PC-3 (cell line): ENCODE measurements at regions not wholly inside any gene's neighbourhood (a gene's known extent, or its start where the extent isn't known, plus 50 kb on each side); places are given as distances from the start of the nearest gene placed in this dataset.

Experiments used
- ATAC-seq: fragments of 200-7000 bp; cut with Tn5 transposase; 2 replicates; pipeline ENCODE4 v1.9.1; 2020; ENCODE audit warnings: mild to moderate bottlenecking, moderate library complexity
- BruUV-seq: library from RNA; stranded (reverse); fragments of 400-500 nt; replicated peaks from 2 replicates; lab custom pipeline; 2021; lab: Mats Ljungman, UMichigan
- CTCF ChIA-PET: fragments of 300-600 bp; sonication (Branson Sonifier 250); formaldehyde crosslinking; loops from one replicate; lab custom pipeline; 2022; ENCODE audit warnings: antibody characterized with exemption; lab: Charles Lee
- POLR2A ChIA-PET: fragments of 300-600 bp; sonication (Branson Sonifier 250); formaldehyde crosslinking; loops from one replicate; lab custom pipeline; 2022; ENCODE audit warnings: antibody characterized with exemption; ENCODE audit not compliant: unreplicated experiment; lab: Charles Lee
- DNase-seq: peaks from one replicate; pipeline ENCODE4 v3.0.0-alpha.2; 2015
- H2AFZ ChIP-seq: fragments of 300-600 bp; sonication (generic); 2 replicates; pipeline ENCODE4 v1.6.0; 2016; ENCODE audit warnings: antibody characterized with exemption, low read length
- H3F3A ChIP-seq: fragments of 300-600 bp; sonication (generic); one replicate; pipeline ENCODE4 v1.6.0; 2017; ENCODE audit warnings: antibody characterized with exemption, low read length, control low read depth, mild to moderate bottlenecking; ENCODE audit not compliant: unreplicated experiment
- H3K27ac ChIP-seq: fragments of 300-600 bp; sonication (generic); 2 replicates; pipeline ENCODE4 v1.5.1; 2016; ENCODE audit warnings: mild to moderate bottlenecking, low read length
- H3K27me3 ChIP-seq: fragments of 300-600 bp; sonication (generic); 2 replicates; pipeline ENCODE4 v1.6.1; 2016; ENCODE audit warnings: low read length, mixed read lengths
- H3K36me3 ChIP-seq: fragments of 300-600 bp; sonication (generic); 2 replicates; pipeline ENCODE4 v1.6.1; 2016; ENCODE audit warnings: low read depth, mixed run types, low read length, mixed read lengths
- H3K4me1 ChIP-seq: fragments of 300-600 bp; sonication (generic); 2 replicates; pipeline ENCODE4 v1.5.1; 2016; ENCODE audit warnings: low read length; ENCODE audit not compliant: insufficient read depth
- H3K4me2 ChIP-seq: fragments of 300-600 bp; sonication (generic); 2 replicates; pipeline ENCODE4 v1.6.0; 2016; ENCODE audit warnings: low read length
- H3K4me3 ChIP-seq: fragments of 300-600 bp; sonication (generic); 2 replicates; pipeline ENCODE4 v1.5.1; 2016; ENCODE audit warnings: mild to moderate bottlenecking, low read length, mixed read lengths
- H3K79me2 ChIP-seq: fragments of 300-600 bp; sonication (generic); 2 replicates; pipeline ENCODE4 v1.6.1; 2017; ENCODE audit warnings: low read length, mixed read lengths
- H3K9ac ChIP-seq: fragments of 300-600 bp; sonication (generic); 2 replicates; pipeline ENCODE4 v1.6.0; 2016; ENCODE audit warnings: mild to moderate bottlenecking, low read length
- H3K9me2 ChIP-seq: fragments of 300-600 bp; sonication (generic); replicated peaks from 2 replicates; pipeline ENCODE4 v1.6.1; 2016; ENCODE audit warnings: mixed run types, low read length, mixed read lengths
- H3K9me3 ChIP-seq: fragments of 300-600 bp; sonication (generic); 2 replicates; pipeline ENCODE4 v1.6.1; 2016; ENCODE audit warnings: low read length, mixed read lengths
- H4K20me1 ChIP-seq: fragments of 300-600 bp; sonication (generic); 2 replicates; pipeline ENCODE4 v1.6.1; 2016; ENCODE audit warnings: low read length, mixed read lengths
- EZH2 ChIP-seq: fragments of 300-600 bp; sonication (generic); IDR thresholded peaks from one replicate; pipeline ENCODE4 v1.6.1; 2017; ENCODE audit warnings: antibody characterized with exemption, mild to moderate bottlenecking, low read length; ENCODE audit not compliant: unreplicated experiment
- EZH2phosphoT487 ChIP-seq: fragments of 300-600 bp; sonication (generic); IDR thresholded peaks from 2 replicates; pipeline ENCODE4 v1.6.1; 2018; ENCODE audit warnings: mild to moderate bottlenecking, antibody characterized with exemption, low read length, borderline replicate concordance
- intact Hi-C: fragments of 100-400 bp; cut with micrococcal nuclease; formaldehyde crosslinking; loops from 2 replicates; pipeline ENCODE4 v1.9.0; 2023
- TF ChIP-seq, protein P1 (sequence below): fragments of 300-600 bp; sonication (generic); conservative IDR thresholded peaks from 2 replicates; pipeline ENCODE4 v1.5.1; 2017; ENCODE audit warnings: antibody characterized with exemption, low read depth, mild to moderate bottlenecking, low read length

DNA sequence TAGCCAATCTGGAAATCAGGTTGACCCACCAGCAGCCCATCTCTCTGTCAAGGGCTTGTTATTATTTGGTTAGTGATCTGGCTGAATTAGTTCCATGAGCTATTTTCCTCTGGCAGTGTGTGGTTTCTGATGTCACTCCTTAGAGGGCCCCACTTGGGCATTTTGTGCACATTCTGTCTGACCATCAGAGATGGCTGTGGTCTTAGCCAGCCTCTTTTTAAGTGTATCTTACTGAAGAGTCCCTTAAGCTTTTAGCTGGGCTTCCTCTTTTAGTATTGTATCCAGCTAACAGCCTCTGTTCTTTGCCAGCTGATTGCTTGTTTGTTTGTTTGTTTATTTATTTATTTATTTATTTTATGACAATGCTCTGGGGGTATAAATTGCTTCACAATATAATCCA, 951.1 kb upstream of the CNTNAP5 start:
- Histone ChIP-seq H2AFZ (no peak overlapping the region), H3K79me2 (no peaks in the 10 kb centered on the region), H3F3A (no peaks in the 10 kb centered on the region), H4K20me1 (no peaks in the 10 kb centered on the region), H3K4me2 (no peak overlapping the region; the same call in 1 of the 2 replicates), H3K27ac (no peak overlapping the region), H3K9me3 (no peaks in the 10 kb centered on the region), H3K4me1 (peaks cover 4% of the 10 kb centered on the region; the same call in 1 of the 2 replicates), H3K9ac (no peak overlapping the region), H3K9me2 (no peaks in the 10 kb centered on the region), H3K4me3 (no peak overlapping the region), H3K27me3 (no peaks in the 10 kb centered on the region), H3K36me3 (no peaks in the 10 kb centered on the region)
- ChIA-PET POLR2A (no interaction called here), CTCF (no interaction called here)
- BruUV-seq, result no TSS peak
- intact Hi-C loops, result no loop called here
- ATAC-seq (no peak), DNase-seq (no peak)
- TF ChIP-seq, protein P1, sequence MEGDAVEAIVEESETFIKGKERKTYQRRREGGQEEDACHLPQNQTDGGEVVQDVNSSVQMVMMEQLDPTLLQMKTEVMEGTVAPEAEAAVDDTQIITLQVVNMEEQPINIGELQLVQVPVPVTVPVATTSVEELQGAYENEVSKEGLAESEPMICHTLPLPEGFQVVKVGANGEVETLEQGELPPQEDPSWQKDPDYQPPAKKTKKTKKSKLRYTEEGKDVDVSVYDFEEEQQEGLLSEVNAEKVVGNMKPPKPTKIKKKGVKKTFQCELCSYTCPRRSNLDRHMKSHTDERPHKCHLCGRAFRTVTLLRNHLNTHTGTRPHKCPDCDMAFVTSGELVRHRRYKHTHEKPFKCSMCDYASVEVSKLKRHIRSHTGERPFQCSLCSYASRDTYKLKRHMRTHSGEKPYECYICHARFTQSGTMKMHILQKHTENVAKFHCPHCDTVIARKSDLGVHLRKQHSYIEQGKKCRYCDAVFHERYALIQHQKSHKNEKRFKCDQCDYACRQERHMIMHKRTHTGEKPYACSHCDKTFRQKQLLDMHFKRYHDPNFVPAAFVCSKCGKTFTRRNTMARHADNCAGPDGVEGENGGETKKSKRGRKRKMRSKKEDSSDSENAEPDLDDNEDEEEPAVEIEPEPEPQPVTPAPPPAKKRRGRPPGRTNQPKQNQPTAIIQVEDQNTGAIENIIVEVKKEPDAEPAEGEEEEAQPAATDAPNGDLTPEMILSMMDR, result no peak
- TF ChIP-seq EZH2phosphoT487 (no peak), EZH2 (no peak)

DNA sequence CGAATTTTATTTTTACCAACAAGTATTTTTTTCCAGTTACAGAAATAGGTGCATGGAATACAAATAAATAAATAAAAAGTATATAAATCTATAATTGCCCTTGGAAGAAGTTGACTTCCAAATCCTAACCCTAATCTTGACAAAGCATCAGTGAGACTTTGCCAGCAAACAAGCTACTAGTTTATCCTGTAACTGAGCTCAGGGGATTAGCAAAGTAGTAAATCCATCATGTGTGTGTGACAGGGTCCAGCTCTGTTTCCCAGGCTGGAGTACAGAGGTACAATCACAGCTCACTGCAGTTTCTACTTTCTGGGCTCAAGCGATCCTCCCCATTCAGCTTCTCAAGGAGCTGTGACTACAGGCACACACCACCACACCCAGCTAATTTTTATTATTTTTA, 948.0 kb upstream of the CNTNAP5 start:
- no TSS peak for BruUV-seq
- no peaks in the 10 kb centered on the region for H3K9me2 ChIP-seq
- ATAC-seq, result no peak
- no peak overlapping the region for H2AFZ ChIP-seq
- no peak overlapping the region for H3K9ac ChIP-seq
- ChIA-PET POLR2A (no interaction called here), CTCF (no interaction called here)
- H3K4me3 ChIP-seq, result no peak overlapping the region
- no peaks in the 10 kb centered on the region for H3K9me3 ChIP-seq
- no peak overlapping the region for H3K27ac ChIP-seq
- H4K20me1 ChIP-seq, result no peaks in the 10 kb centered on the region
- intact Hi-C loops, result no loop called here
- H3K27me3 ChIP-seq, result no peaks in the 10 kb centered on the region
- H3F3A ChIP-seq, result no peaks in the 10 kb centered on the region
- H3K36me3 ChIP-seq, result no peaks in the 10 kb centered on the region
- H3K4me2 ChIP-seq, result no peak overlapping the region
- H3K79me2 ChIP-seq, result no peaks in the 10 kb centered on the region
- TF ChIP-seq EZH2 (no peak), EZH2phosphoT487 (no peak)
- TF ChIP-seq, protein P1, result no peak
- H3K4me1 ChIP-seq, result peaks cover 16% of the 10 kb centered on the region
- DNase-seq, result no peak

DNA sequence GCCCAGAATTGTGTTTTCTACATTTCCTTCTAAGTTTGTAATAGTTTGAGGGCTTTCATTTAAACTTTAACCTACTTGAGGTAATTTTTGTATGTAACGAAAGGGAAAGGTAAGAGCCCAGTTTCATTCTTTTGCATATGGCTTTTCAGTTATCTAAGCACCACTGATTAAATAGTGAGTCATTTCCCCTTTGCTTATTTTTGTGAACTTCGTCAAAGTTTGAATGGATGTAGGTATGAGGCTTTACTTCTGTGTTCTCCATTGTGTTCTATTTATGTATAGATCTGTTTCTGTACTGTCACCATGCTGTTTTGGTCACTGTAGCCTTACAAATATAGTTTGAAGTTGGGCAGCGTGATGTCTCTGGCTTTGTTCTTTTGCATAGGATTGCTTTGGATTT, 944.8 kb upstream of the CNTNAP5 start:
- DNase-seq (peak; percentile 78), ATAC-seq (peak; percentile 94)
- peak overlapping the region; percentile 33; the same call in 1 of the 2 replicates for H2AFZ ChIP-seq
- intact Hi-C loops, result no loop called here
- TF ChIP-seq, protein P1, result no peak
- TF ChIP-seq EZH2 (no peak), EZH2phosphoT487 (no peak)
- H3F3A ChIP-seq, result no peaks in the 10 kb centered on the region
- H3K36me3 ChIP-seq, result no peaks in the 10 kb centered on the region
- peak overlapping the region; percentile 39 for H3K4me2 ChIP-seq
- POLR2A ChIA-PET, result no interaction called here
- no peaks in the 10 kb centered on the region for H3K79me2 ChIP-seq
- no TSS peak for BruUV-seq
- CTCF ChIA-PET, result no interaction called here
- no peaks in the 10 kb centered on the region for H3K27me3 ChIP-seq
- no peaks in the 10 kb centered on the region for H3K9me3 ChIP-seq
- H3K9me2 ChIP-seq, result no peaks in the 10 kb centered on the region
- no peaks in the 10 kb centered on the region for H4K20me1 ChIP-seq
- peak overlapping the region; percentile 64 for H3K27ac ChIP-seq
- peaks cover 12% of the 10 kb centered on the region for H3K4me1 ChIP-seq
- H3K9ac ChIP-seq, result peak overlapping the region; percentile 23; the same call in 1 of the 2 replicates
- no peak overlapping the region for H3K4me3 ChIP-seq
